HK-2 (cell line): ENCODE measurements at regions not wholly inside any gene's neighbourhood (a gene's known extent, or its start where the extent isn't known, plus 50 kb on each side); places are given as distances from the start of the nearest gene placed in this dataset.
A peak's percentile ranks its signal among the peaks of the same experiment; 100 is the strongest.

Experiments
- DNase-seq: peaks from one replicate; pipeline ENCODE4 v3.0.0-alpha.2; 2018; ENCODE audit not compliant: unreplicated experiment

GRCh38 chr2:145356056-145356455, 836.1 kb upstream of the ZEB2 start:
- DNase-seq: no peak

- no peak for DNase-seq
Measured at GRCh38 chr2:145352484-145352883, 832.6 kb upstream of the ZEB2 start.

GRCh38 chr2:145351864-145352425, 832.0 kb upstream of the ZEB2 start:
- no peak for DNase-seq

GRCh38 chr2:145350011-145350410, 830.1 kb upstream of the ZEB2 start:
- peak; percentile 5 for DNase-seq

- DNase-seq: no peak
Measured at GRCh38 chr2:145344076-145344724, 824.3 kb upstream of the ZEB2 start.

- no peak for DNase-seq
Measured at GRCh38 chr2:145343287-145343686, 823.4 kb upstream of the ZEB2 start.

- DNase-seq: no peak
Measured at GRCh38 chr2:145341536-145341935, 821.6 kb upstream of the ZEB2 start.

GRCh38 chr2:145339646-145340045, 819.7 kb upstream of the ZEB2 start:
- DNase-seq: no peak

- DNase-seq: no peak
Measured at GRCh38 chr2:145332210-145332898, 812.4 kb upstream of the ZEB2 start.

GRCh38 chr2:145329971-145330370, 810.1 kb upstream of the ZEB2 start:
- no peak for DNase-seq

- DNase-seq: no peak
Measured at GRCh38 chr2:145325485-145325884, 805.6 kb upstream of the ZEB2 start.

- DNase-seq: no peak
Measured at GRCh38 chr2:145324748-145325147, 804.8 kb upstream of the ZEB2 start.

GRCh38 chr2:145323512-145323911, 803.6 kb upstream of the ZEB2 start:
- DNase-seq: no peak

- DNase-seq: no peak
Measured at GRCh38 chr2:145321344-145321743, 801.4 kb upstream of the ZEB2 start.

GRCh38 chr2:145316496-145316895, 796.6 kb upstream of the ZEB2 start:
- DNase-seq: no peak

GRCh38 chr2:145315053-145315452, 795.1 kb upstream of the ZEB2 start:
- DNase-seq: no peak

- no peak for DNase-seq
Measured at GRCh38 chr2:145314119-145314633, 794.3 kb upstream of the ZEB2 start.

GRCh38 chr2:145305889-145306288, 786.0 kb upstream of the ZEB2 start:
- DNase-seq: no peak

- DNase-seq: no peak
Measured at GRCh38 chr2:145304501-145304900, 784.6 kb upstream of the ZEB2 start.

- no peak for DNase-seq
Measured at GRCh38 chr2:145303536-145303935, 783.6 kb upstream of the ZEB2 start.

- no peak for DNase-seq
Measured at GRCh38 chr2:145302886-145303285, 783.0 kb upstream of the ZEB2 start.

- DNase-seq: no peak
Measured at GRCh38 chr2:145302451-145302850, 782.5 kb upstream of the ZEB2 start.

- no peak for DNase-seq
Measured at GRCh38 chr2:145299368-145299767, 779.4 kb upstream of the ZEB2 start.
